ENCODE measurements at regions not wholly inside any gene's neighbourhood (a gene's known extent, or its start where the extent isn't known, plus 50 kb on each side); places are given as distances from the start of the nearest gene placed in this dataset.

- DNase-seq (ENCODE audit: extremely low spot score, insufficient read length, low read depth): no peak
- no peak for FAIRE-seq
These were observed 438.9 kb downstream of the RPS24 start for GRCh38 chr10:78472551-78472890.

- FAIRE-seq: no peak
- DNase-seq (ENCODE audit: extremely low spot score, insufficient read length, low read depth): no peak
These were observed 439.3 kb downstream of the RPS24 start for GRCh38 chr10:78473006-78473405.

GRCh38 chr10:78474743-78475142, 441.1 kb downstream of the RPS24 start:
- DNase-seq (ENCODE audit: extremely low spot score, insufficient read length, low read depth): no peak
- FAIRE-seq: no peak

DNA sequence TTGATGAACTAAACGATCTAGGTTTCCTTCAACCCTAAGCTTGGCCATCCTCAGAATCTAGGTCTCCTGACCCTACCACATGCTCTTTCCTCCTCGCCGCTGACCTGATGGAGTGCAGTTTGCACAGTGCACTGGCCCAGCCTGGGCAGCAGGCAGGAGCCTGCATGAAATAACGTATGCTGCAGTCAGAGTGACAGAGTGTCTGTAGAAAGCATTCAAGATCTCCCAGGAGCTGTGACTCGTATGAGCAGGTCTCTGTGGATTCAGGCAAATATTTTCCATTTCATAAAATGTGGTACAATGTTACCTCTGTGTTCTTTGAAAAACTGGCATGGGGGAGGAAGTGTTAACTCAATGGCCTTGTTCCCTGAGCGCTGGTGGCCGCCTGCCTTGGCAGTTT, 441.8 kb downstream of the RPS24 start:
- DNase-seq (ENCODE audit: extremely low spot score, insufficient read length, low read depth) (no peak), FAIRE-seq (no peak)

DNA sequence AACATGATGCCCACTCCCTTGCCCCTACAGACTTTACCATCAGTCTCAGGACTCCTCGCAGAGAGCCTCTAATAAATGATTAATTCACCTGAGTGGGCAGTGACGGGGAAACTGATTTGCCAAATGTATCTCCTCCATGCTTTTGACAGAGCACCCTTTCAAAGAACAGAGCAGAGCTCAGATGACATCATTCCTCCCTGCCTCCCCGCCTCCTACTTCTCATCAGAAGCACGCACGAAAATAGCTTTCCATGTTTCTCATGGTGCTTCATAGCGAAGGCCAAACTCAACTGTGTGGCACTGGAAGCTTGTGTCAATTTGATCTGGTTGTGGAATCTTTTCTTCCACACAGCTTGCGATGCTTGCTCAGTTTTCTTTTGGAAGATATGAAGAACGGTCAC, 442.5 kb downstream of the RPS24 start:
- DNase-seq (ENCODE audit: extremely low spot score, insufficient read length, low read depth): no peak
- FAIRE-seq: no peak

GRCh38 chr10:78476844-78477243, 443.2 kb downstream of the RPS24 start:
- no peak for DNase-seq (ENCODE audit: extremely low spot score, insufficient read length, low read depth)
- FAIRE-seq: no peak

- DNase-seq (ENCODE audit: extremely low spot score, insufficient read length, low read depth): no peak
- FAIRE-seq: no peak
These were observed 445.3 kb downstream of the RPS24 start for GRCh38 chr10:78478919-78479318.

- no peak for FAIRE-seq
- DNase-seq (ENCODE audit: extremely low spot score, insufficient read length, low read depth): no peak
These were observed 445.8 kb downstream of the RPS24 start for GRCh38 chr10:78479467-78479866.

GRCh38 chr10:78481842-78482241, 448.2 kb downstream of the RPS24 start:
- no peak for DNase-seq (ENCODE audit: extremely low spot score, insufficient read length, low read depth)
- no peak for FAIRE-seq

DNA sequence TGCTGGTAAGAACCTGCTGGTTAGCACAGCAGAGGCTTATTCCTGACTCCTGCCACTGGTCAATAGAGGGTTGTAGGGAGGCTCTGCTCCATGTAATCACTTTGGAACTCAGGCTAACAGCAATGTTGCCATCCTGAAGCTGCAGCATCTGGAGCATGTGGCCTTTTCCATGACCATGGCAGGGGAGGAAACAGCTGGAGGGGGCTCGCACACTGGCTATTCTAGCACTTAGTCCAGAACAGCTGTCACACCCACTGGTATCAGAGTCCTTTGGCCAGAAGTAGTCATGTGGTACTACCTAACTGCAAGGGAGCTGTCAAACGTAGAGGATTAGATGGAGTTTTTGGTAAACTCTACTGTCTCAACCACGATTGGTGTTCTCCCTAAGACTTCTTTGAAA, 450.0 kb downstream of the RPS24 start:
- DNase-seq (ENCODE audit: extremely low spot score, insufficient read length, low read depth) (no peak), FAIRE-seq (no peak)

GRCh38 chr10:78489034-78489433, 455.4 kb downstream of the RPS24 start:
- FAIRE-seq: no peak
- DNase-seq (ENCODE audit: extremely low spot score, insufficient read length, low read depth): no peak

- FAIRE-seq (no peak), DNase-seq (ENCODE audit: extremely low spot score, insufficient read length, low read depth) (no peak)
These were observed 458.1 kb downstream of the RPS24 start for GRCh38 chr10:78491812-78492211.

- no peak for FAIRE-seq
- no peak for DNase-seq (ENCODE audit: extremely low spot score, insufficient read length, low read depth)
These were observed 458.8 kb downstream of the RPS24 start for GRCh38 chr10:78492424-78492823.

DNA sequence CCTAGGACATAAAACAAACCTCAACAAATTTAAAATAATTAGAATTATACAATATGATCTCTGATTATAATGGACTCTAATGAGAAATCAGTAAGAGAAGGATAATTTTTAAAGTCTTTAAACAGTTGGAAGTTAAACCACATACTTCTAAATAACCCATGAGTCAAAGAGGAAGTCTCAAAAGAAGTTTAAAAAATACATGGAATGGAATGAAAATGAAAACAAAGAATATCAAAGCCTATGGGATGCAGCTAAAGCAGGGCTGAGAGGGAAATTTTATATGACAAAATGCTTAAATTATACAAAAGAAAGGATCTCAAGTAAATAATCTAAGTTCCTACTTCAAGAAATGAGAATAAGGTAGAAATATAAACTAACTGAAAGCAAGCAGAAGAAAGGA, 460.5 kb downstream of the RPS24 start:
- FAIRE-seq (no peak), DNase-seq (ENCODE audit: extremely low spot score, insufficient read length, low read depth) (no peak)

GRCh38 chr10:78502210-78502936, 468.7 kb downstream of the RPS24 start:
- FAIRE-seq: no peak
- no peak for DNase-seq (ENCODE audit: extremely low spot score, insufficient read length, low read depth)

DNA sequence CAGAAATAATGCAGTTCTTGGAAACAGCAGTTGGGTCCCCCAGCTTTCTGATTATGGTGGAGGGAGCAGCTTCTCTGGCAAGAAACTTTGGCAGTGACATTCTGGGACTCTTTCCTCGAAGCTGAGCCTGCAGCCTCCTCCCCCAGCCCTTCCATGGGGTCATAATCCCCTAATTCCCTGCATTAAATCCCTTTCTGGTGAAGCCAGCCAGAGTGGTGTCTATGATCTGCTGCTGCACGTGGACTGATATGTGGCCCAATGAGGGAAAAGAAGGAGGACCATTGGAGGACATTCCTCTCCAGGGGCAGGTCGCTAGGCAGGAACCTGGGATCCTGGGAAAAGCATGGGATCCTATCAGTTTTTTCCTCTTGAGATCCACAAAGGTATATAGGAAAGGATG, 470.5 kb downstream of the RPS24 start:
- DNase-seq (ENCODE audit: extremely low spot score, insufficient read length, low read depth): no peak
- FAIRE-seq: no peak

DNA sequence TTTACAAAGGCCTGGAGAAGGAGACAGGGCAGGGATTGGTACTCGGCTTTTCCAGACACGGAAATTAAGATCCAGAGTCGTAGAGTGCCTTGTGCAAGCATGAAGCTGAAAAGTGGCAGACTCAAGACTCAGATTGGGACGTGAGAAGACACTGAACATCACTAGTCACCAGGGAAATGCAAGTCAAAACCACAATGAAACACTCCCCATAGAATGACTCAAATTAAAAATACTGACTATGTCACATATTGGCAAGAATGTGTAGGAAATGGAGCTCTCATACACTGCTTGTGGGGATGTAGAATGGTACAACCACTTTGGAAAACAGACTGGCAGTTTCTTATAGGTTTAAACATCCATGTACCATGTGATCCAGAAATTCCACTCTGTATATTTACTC, 472.0 kb downstream of the RPS24 start:
- FAIRE-seq: no peak
- no peak for DNase-seq (ENCODE audit: extremely low spot score, insufficient read length, low read depth)

- DNase-seq (ENCODE audit: extremely low spot score, insufficient read length, low read depth) (no peak), FAIRE-seq (no peak)
These were observed 473.0 kb downstream of the RPS24 start for GRCh38 chr10:78506614-78507013.

GRCh38 chr10:78507510-78508160, 474.0 kb downstream of the RPS24 start:
- no peak for FAIRE-seq
- DNase-seq (ENCODE audit: extremely low spot score, insufficient read length, low read depth): no peak

DNA sequence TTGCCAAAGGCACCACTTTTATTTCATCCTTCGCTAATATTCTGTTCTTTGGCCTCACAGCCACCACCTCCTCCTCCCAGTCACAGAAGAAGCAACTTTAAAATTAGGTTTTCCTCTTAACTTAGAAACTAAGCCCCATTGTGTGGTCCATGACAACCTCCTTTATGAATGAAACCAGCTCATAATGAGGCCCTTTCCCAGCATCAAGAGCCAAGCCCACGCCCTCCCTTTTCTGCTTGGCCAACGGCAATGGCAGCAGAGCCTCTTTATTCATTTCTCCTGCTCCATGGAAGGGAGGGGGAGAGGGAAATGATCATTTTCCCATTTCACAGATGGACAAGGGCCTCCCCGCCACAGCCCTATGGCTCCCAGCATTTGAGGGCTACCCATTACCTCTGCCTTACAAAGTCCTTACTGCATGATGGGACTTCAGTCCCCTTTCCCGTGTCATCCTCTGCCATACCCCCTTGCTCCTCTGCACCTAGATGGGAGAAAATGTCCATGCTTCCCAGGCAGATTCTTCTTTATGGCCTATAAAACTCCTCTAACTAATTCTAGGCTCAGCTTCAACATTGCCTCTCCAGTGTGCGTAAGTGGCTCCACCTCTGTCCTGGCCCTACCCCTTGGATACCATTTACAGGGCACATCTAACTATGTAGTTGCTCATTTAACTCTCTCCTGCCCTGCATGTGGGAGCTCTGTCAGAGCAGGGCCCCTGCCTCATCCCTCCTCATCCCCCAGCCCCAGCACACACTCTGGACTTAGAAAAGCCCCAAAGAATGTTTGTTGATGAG, 475.5 kb downstream of the RPS24 start:
- FAIRE-seq (no peak), DNase-seq (ENCODE audit: extremely low spot score, insufficient read length, low read depth) (no peak)

GRCh38 chr10:78510566-78511323, 477.1 kb downstream of the RPS24 start:
- no peak for DNase-seq (ENCODE audit: extremely low spot score, insufficient read length, low read depth)
- no peak for FAIRE-seq

Measured in GM18507 (cell line).